ENCODE measurements at regions not wholly inside any gene's neighbourhood (a gene's known extent, or its start where the extent isn't known, plus 50 kb on each side); places are given as distances from the start of the nearest gene placed in this dataset.

- no peak for TF ChIP-seq CTCF (IDR thresholded peaks at IDR 0.05)
- no peak for TF ChIP-seq EZH2 (IDR thresholded peaks at IDR 0.05; ENCODE audit: borderline replicate concordance, insufficient read depth, low read depth, low read length, poor library complexity, severe bottlenecking)
- DNase-seq (no peak), ATAC-seq (ENCODE audit: low read depth) (no peak)
- Histone ChIP-seq H2AFZ (ENCODE audit: insufficient read depth, low read depth, low read length, poor library complexity, severe bottlenecking) (no peak overlapping the region), H3K9ac (ENCODE audit: low read length) (no peak overlapping the region), H3K27me3 (replicated peaks in 1 of 4; ENCODE audit: control extremely low read depth in 1 of 4, control insufficient read depth in 3 of 4, insufficient read depth in 4 of 4, low read length in 3 of 4) (no peaks in the 10 kb centered on the region), H3K4me2 (replicated peaks; ENCODE audit: low read depth, low read length, poor library complexity, severe bottlenecking) (no peak overlapping the region), H3K9me3 (ENCODE audit: control extremely low read depth in 1 of 3, control insufficient read depth in 2 of 3, insufficient read depth in 1 of 3, low read length in 2 of 3) (peaks cover 0 to 15% (median 3%) of the 10 kb centered on the region in 3 donors), H3K79me2 (ENCODE audit: control insufficient read depth, insufficient read depth, low read length) (no peaks in the 10 kb centered on the region), H4K20me1 (ENCODE audit: control insufficient read depth, insufficient read depth, low read length, poor library complexity, severe bottlenecking) (no peaks in the 10 kb centered on the region), H3K27ac (ENCODE audit: low read length in 2 of 2) (no peak overlapping the region), H3K4me3 (ENCODE audit: control extremely low read depth in 1 of 5, extremely low read depth in 1 of 5, insufficient read depth in 1 of 5, low read depth in 2 of 5, low read length in 4 of 5) (no peak overlapping the region), H3K4me1 (ENCODE audit: control insufficient read depth in 2 of 2, insufficient read depth in 2 of 2, low read length in 2 of 2) (no peaks in the 10 kb centered on the region), H3K36me3 (replicated peaks in 1 of 2; ENCODE audit: control extremely low read depth in 1 of 2, control insufficient read depth in 1 of 2, extremely low read depth in 1 of 2, insufficient read depth in 2 of 2, low read length in 1 of 2) (no peaks in the 10 kb centered on the region)
- Mint-ChIP-seq H3K27me3 (no peaks in the 10 kb centered on the region), H3K4me1 (no peaks in the 10 kb centered on the region), H3K9me3 (ENCODE audit: insufficient read depth) (peaks cover 4% of the 10 kb centered on the region), H3K4me3 (no peak overlapping the region), H3K27ac (no peak overlapping the region)
- CTCF ChIA-PET, result no interaction called here
- WGBS (ENCODE audit: insufficient coverage), result 40% methylated on average over 1 of the region's 2 CpGs
- intact Hi-C loops (cut with micrococcal nuclease), result no loop called here
- POLR2A ChIA-PET, result no interaction called here
Observed at GRCh38 chr4:161005746-161006145, 1158.1 kb downstream of the FSTL5 start.

DNA sequence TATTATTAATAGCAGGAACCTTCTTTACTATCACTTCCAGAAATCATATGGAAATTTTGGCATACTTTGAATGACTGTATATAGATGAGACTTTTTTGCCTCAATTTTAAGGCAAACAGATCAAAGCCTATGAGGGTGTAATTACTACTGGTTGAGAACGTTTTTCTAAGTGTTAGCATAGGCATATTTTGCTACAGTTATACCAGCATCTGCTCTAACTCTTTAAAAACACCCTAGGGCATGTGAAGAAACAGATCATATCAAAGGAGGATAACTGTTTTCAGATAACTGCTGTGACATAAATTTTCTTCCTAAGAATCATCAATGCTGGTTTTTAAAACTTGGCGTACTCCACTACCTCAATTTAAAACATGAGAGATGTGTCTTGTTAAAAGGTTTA lies 1155.3 kb downstream of the FSTL5 start:
- H3K27me3 Mint-ChIP-seq, result no peaks in the 10 kb centered on the region
- Histone ChIP-seq H3K9ac (ENCODE audit: low read length) (no peak overlapping the region), H3K4me3 (ENCODE audit: control extremely low read depth in 1 of 5, extremely low read depth in 1 of 5, insufficient read depth in 1 of 5, low read depth in 2 of 5, low read length in 4 of 5) (no peak overlapping the region), H3K4me1 (ENCODE audit: control insufficient read depth in 2 of 2, insufficient read depth in 2 of 2, low read length in 2 of 2) (no peaks in the 10 kb centered on the region), H4K20me1 (ENCODE audit: control insufficient read depth, insufficient read depth, low read length, poor library complexity, severe bottlenecking) (no peaks in the 10 kb centered on the region), H3K27me3 (replicated peaks in 1 of 4; ENCODE audit: control extremely low read depth in 1 of 4, control insufficient read depth in 3 of 4, insufficient read depth in 4 of 4, low read length in 3 of 4) (no peaks in the 10 kb centered on the region), H3K9me3 (ENCODE audit: control extremely low read depth in 1 of 3, control insufficient read depth in 2 of 3, insufficient read depth in 1 of 3, low read length in 2 of 3) (peaks cover 0 to 3% (median 0%) of the 10 kb centered on the region in 3 donors), H2AFZ (ENCODE audit: insufficient read depth, low read depth, low read length, poor library complexity, severe bottlenecking) (no peak overlapping the region), H3K27ac (ENCODE audit: low read length in 2 of 2) (no peak overlapping the region), H3K79me2 (ENCODE audit: control insufficient read depth, insufficient read depth, low read length) (no peaks in the 10 kb centered on the region), H3K36me3 (replicated peaks in 1 of 2; ENCODE audit: control extremely low read depth in 1 of 2, control insufficient read depth in 1 of 2, extremely low read depth in 1 of 2, insufficient read depth in 2 of 2, low read length in 1 of 2) (no peaks in the 10 kb centered on the region), H3K4me2 (replicated peaks; ENCODE audit: low read depth, low read length, poor library complexity, severe bottlenecking) (no peak overlapping the region)
- no peaks in the 10 kb centered on the region for H3K4me1 Mint-ChIP-seq
- ChIA-PET POLR2A (no interaction called here), CTCF (no interaction called here)
- DNase-seq, result no peak
- TF ChIP-seq CTCF (IDR thresholded peaks at IDR 0.05), result no peak
- no peak for TF ChIP-seq EZH2 (IDR thresholded peaks at IDR 0.05; ENCODE audit: borderline replicate concordance, insufficient read depth, low read depth, low read length, poor library complexity, severe bottlenecking)
- intact Hi-C loops (cut with micrococcal nuclease), result no loop called here
- no peak for ATAC-seq (ENCODE audit: low read depth)
- no peaks in the 10 kb centered on the region for H3K9me3 Mint-ChIP-seq (ENCODE audit: insufficient read depth)
- WGBS (ENCODE audit: insufficient coverage), result no CpG with 5 or more reads among the region's 2 CpGs
- no peak overlapping the region for H3K27ac Mint-ChIP-seq
- H3K4me3 Mint-ChIP-seq, result no peak overlapping the region

Data from B cell (primary cell).